OCI-LY7 (cell line): ENCODE measurements at regions not wholly inside any gene's neighbourhood (a gene's known extent, or its start where the extent isn't known, plus 50 kb on each side); places are given as distances from the start of the nearest gene placed in this dataset.

Experiments
- BruUV-seq: library from RNA; stranded (reverse); fragments of 400-500 nt; replicated peaks from 2 replicates; lab custom pipeline; 2021; lab: Mats Ljungman, UMichigan
- CTCF ChIA-PET: fragments of 300-600 bp; sonication (Branson Sonifier 250); formaldehyde crosslinking; loops from one replicate; lab custom pipeline; 2022; ENCODE audit warnings: antibody characterized with exemption; ENCODE audit not compliant: unreplicated experiment; lab: Charles Lee
- POLR2A ChIA-PET: fragments of 300-600 bp; sonication (Branson Sonifier 250); formaldehyde crosslinking; loops from one replicate; lab custom pipeline; 2022; ENCODE audit warnings: antibody characterized with exemption; lab: Charles Lee
- DNase-seq: peaks from one replicate; pipeline ENCODE4 v3.0.0-alpha.2; 2015; ENCODE audit warnings: low spot score
- H2AFZ ChIP-seq: fragments of 200-600 bp; sonication (generic), shearing (Covaris generic); 2 replicates; pipeline ENCODE4 v1.6.1; 2014; ENCODE audit warnings: mild to moderate bottlenecking, antibody characterized with exemption, low read length, moderate library complexity
- H3K27ac ChIP-seq: fragments of 200-600 bp; sonication (generic); 2 replicates; pipeline ENCODE4 v1.5.1; 2014; ENCODE audit warnings: mixed run types, low read depth, mild to moderate bottlenecking, moderate library complexity, low read length, inconsistent platforms; ENCODE audit not compliant: poor library complexity, severe bottlenecking
- H3K36me3 ChIP-seq: fragments of 200-600 bp; sonication (generic); 2 replicates; pipeline ENCODE4 v1.6.1; 2014; ENCODE audit warnings: mild to moderate bottlenecking, antibody characterized with exemption, low read length, moderate library complexity, mixed read lengths; ENCODE audit not compliant: insufficient read depth
- H3K4me1 ChIP-seq: fragments of 200-600 bp; sonication (generic); 2 replicates; pipeline ENCODE4 v1.5.1; 2014; ENCODE audit warnings: mild to moderate bottlenecking, low read length; ENCODE audit not compliant: insufficient read depth, poor library complexity, severe bottlenecking
- H3K4me2 ChIP-seq: fragments of 200-600 bp; sonication (generic); 2 replicates; pipeline ENCODE4 v1.6.1; 2014; ENCODE audit warnings: mild to moderate bottlenecking, low read length
- H3K4me3 ChIP-seq: fragments of 200-600 bp; sonication (generic); 2 replicates; pipeline ENCODE4 v1.5.1; 2014; ENCODE audit warnings: mild to moderate bottlenecking, low read depth, low read length; ENCODE audit not compliant: poor library complexity, severe bottlenecking
- H3K79me2 ChIP-seq: fragments of 200-600 bp; sonication (generic); 2 replicates; pipeline ENCODE4 v1.6.1; 2016; ENCODE audit warnings: low read depth, mild to moderate bottlenecking, low read length, moderate library complexity, mixed read lengths; ENCODE audit not compliant: insufficient read depth
- H3K9me2 ChIP-seq: fragments of 200-600 bp; sonication (generic); 2 replicates; pipeline ENCODE4 v1.6.1; 2016; ENCODE audit warnings: mild to moderate bottlenecking, low read length, mixed read lengths; ENCODE audit not compliant: insufficient read depth
- H3K9me3 ChIP-seq: fragments of 200-600 bp; sonication (generic); 2 replicates; pipeline ENCODE4 v1.6.1; 2014; ENCODE audit warnings: mild to moderate bottlenecking, mixed run types, low read length, mixed read lengths
- H4K20me1 ChIP-seq: fragments of 200-600 bp; sonication (generic); 2 replicates; pipeline ENCODE4 v1.6.1; 2014; ENCODE audit warnings: mild to moderate bottlenecking, antibody characterized with exemption, low read length, moderate library complexity, mixed read lengths; ENCODE audit not compliant: insufficient read depth
- CTCF ChIP-seq: fragments of 200-600 bp; sonication (generic); conservative IDR thresholded peaks from 2 replicates; pipeline ENCODE4 v1.5.1; 2014; ENCODE audit warnings: mild to moderate bottlenecking, antibody characterized with exemption, low read length, moderate library complexity, mixed read lengths
- EZH2phosphoT487 ChIP-seq: fragments of 200-600 bp; sonication (generic); IDR thresholded peaks from 2 replicates; pipeline ENCODE4 v1.6.1; 2018; ENCODE audit warnings: low read depth, borderline replicate concordance, mild to moderate bottlenecking, mixed run types, antibody characterized with exemption, low read length, moderate library complexity, mixed read lengths
- intact Hi-C: fragments of 100-400 bp; cut with micrococcal nuclease; formaldehyde crosslinking; loops from one replicate; pipeline ENCODE4 v1.10.0; 2022; ENCODE audit not compliant: unreplicated experiment

GRCh38 chr7:85830982-85831381 is 644.1 kb upstream of the SEMA3D start:
- Histone ChIP-seq H3K4me2 (no peak overlapping the region), H4K20me1 (no peaks in the 10 kb centered on the region), H3K4me1 (no peaks in the 10 kb centered on the region), H3K9me3 (no peaks in the 10 kb centered on the region), H3K79me2 (no peaks in the 10 kb centered on the region), H3K36me3 (no peaks in the 10 kb centered on the region), H2AFZ (no peak overlapping the region), H3K9me2 (no peaks in the 10 kb centered on the region), H3K4me3 (no peak overlapping the region), H3K27ac (no peak overlapping the region)
- ChIA-PET CTCF (no interaction called here), POLR2A (no interaction called here)
- intact Hi-C loops, result no loop called here
- BruUV-seq, result no TSS peak
- no peak for TF ChIP-seq CTCF
- TF ChIP-seq EZH2phosphoT487, result no peak
- DNase-seq, result no peak

- H2AFZ ChIP-seq, result no peak overlapping the region
- no TSS peak for BruUV-seq
- POLR2A ChIA-PET, result interaction anchor here (1.1 kb wide), 1 partner anchor 10 kb away, joined by 3 read pairs; no protein-coding TSS in a partner anchor
- no peaks in the 10 kb centered on the region for H3K4me1 ChIP-seq
- TF ChIP-seq EZH2phosphoT487, result no peak
- peak; percentile 66 for TF ChIP-seq CTCF
- DNase-seq, result peak; percentile 19
- H3K4me3 ChIP-seq, result no peak overlapping the region
- no peak overlapping the region for H3K27ac ChIP-seq
- no peaks in the 10 kb centered on the region for H4K20me1 ChIP-seq
- no peaks in the 10 kb centered on the region for H3K9me3 ChIP-seq
- no peaks in the 10 kb centered on the region for H3K9me2 ChIP-seq
- no peaks in the 10 kb centered on the region for H3K79me2 ChIP-seq
- no peaks in the 10 kb centered on the region for H3K36me3 ChIP-seq
- CTCF ChIA-PET, result interaction anchor here (0.8 kb wide), 1 partner anchor 8 kb away, joined by 3 read pairs; no protein-coding TSS in a partner anchor
- intact Hi-C loops, result no loop called here
- no peak overlapping the region for H3K4me2 ChIP-seq
Measured at GRCh38 chr7:85829817-85830432, 643.1 kb upstream of the SEMA3D start.

- no peaks in the 10 kb centered on the region for H3K4me1 ChIP-seq
- POLR2A ChIA-PET, result interaction anchor here (1.1 kb wide), 1 partner anchor 10 kb away, joined by 3 read pairs; no protein-coding TSS in a partner anchor
- H3K36me3 ChIP-seq, result no peaks in the 10 kb centered on the region
- H3K9me2 ChIP-seq, result no peaks in the 10 kb centered on the region
- no peak overlapping the region for H3K4me3 ChIP-seq
- H3K9me3 ChIP-seq, result no peaks in the 10 kb centered on the region
- no peaks in the 10 kb centered on the region for H4K20me1 ChIP-seq
- H3K4me2 ChIP-seq, result no peak overlapping the region
- H2AFZ ChIP-seq, result no peak overlapping the region
- no peaks in the 10 kb centered on the region for H3K79me2 ChIP-seq
- no TSS peak for BruUV-seq
- no peak for DNase-seq
- no peak overlapping the region for H3K27ac ChIP-seq
- intact Hi-C loops, result no loop called here
- no peak for TF ChIP-seq CTCF
- no peak for TF ChIP-seq EZH2phosphoT487
- CTCF ChIA-PET, result no interaction called here
Measured at GRCh38 chr7:85829176-85829575, 642.3 kb upstream of the SEMA3D start.
